Head of caudate nucleus (tissue), 42 donors: ENCODE measurements at regions not wholly inside any gene's neighbourhood (a gene's known extent, or its start where the extent isn't known, plus 50 kb on each side); places are given as distances from the start of the nearest gene placed in this dataset.

Source experiments
- DNase-seq, 42 donors: peaks; one replicate each; pipeline versions ENCODE4 v3.0.0 to v3.0.0-alpha.2; 2020 to 2021; ENCODE audit warnings: mixed read lengths in 7 of 42
- intact Hi-C: fragments of 100-400 bp; cut with DNase I; formaldehyde crosslinking; loops from one replicate; pipeline ENCODE4 v1.15.0; 2022

GRCh38 chr15:81432179-81432578, 58.2 kb upstream of the TMC3 start:
- DNase-seq: no peak
- intact Hi-C loops: no loop called here

- no peak for DNase-seq
- intact Hi-C loops: no loop called here
Measured at GRCh38 chr15:81427176-81427575, 53.2 kb upstream of the TMC3 start.

GRCh38 chr15:81425905-81426304, 51.9 kb upstream of the TMC3 start:
- intact Hi-C loops: no loop called here
- no peak for DNase-seq
